ENCODE measurements at regions not wholly inside any gene's neighbourhood (a gene's known extent, or its start where the extent isn't known, plus 50 kb on each side); places are given as distances from the start of the nearest gene placed in this dataset.

DNA sequence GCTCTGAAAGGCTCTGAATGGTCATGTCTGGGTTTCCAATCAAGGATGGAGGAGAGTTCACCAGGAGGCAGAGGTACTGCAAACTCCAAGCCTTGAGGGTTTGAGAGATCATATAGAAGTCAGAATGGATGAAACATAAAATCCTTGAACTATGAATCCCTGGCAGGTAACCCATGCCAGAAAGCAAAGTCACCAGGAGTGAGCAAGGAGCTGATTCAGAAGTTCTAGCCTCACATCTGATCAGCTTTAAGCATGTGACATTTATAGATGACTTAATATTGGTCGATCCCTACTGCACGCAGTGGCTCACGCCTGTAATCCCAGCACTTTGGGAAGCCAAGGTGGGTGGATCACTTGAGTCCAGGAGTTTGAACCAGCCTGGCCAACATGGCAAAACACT lies 126.1 kb upstream of the MED13L start:
- ChIA-PET CTCF (no interaction called here), POLR2A (no interaction called here)
- H3K27ac ChIP-seq (ENCODE audit: extremely low read depth, low read depth, low read length), result no peak overlapping the region

More for the DNA sequence above, 126.1 kb upstream of the MED13L start:
- TF ChIP-seq ZNF677 (tag by site-specific recombination; IDR thresholded peaks at IDR 0.05) (no peak), ZNF202 (tag by site-specific recombination; IDR thresholded peaks at IDR 0.05; ENCODE audit: borderline replicate concordance) (no peak), ZBTB1 (tag by site-specific recombination; IDR thresholded peaks at IDR 0.05) (no peak), KLF7 (tag by site-specific recombination; IDR thresholded peaks at IDR 0.05; ENCODE audit: borderline replicate concordance) (no peak), ZNF473 (tag by site-specific recombination; IDR thresholded peaks at IDR 0.05) (no peak), GLI4 (tag by site-specific recombination; IDR thresholded peaks at IDR 0.05) (no peak), ZNF623 (tag by site-specific recombination; IDR thresholded peaks at IDR 0.05) (no peak), ZNF324 (tag by site-specific recombination; IDR thresholded peaks at IDR 0.05) (no peak), ZNF561 (tag by site-specific recombination; IDR thresholded peaks at IDR 0.05; ENCODE audit: borderline replicate concordance) (no peak), ZNF23 (tag by site-specific recombination; IDR thresholded peaks at IDR 0.05; ENCODE audit: borderline replicate concordance) (no peak), ZNF274 (IDR thresholded peaks at IDR 0.05; ENCODE audit: low read length) (no peak), ZNF274 (tag by site-specific recombination; IDR thresholded peaks at IDR 0.05; ENCODE audit: borderline replicate concordance) (no peak), HOXD13 (CRISPR knock-in tag; IDR thresholded peaks at IDR 0.05; ENCODE audit: borderline replicate concordance) (no peak)
- TF ChIP-seq, protein P1, sequence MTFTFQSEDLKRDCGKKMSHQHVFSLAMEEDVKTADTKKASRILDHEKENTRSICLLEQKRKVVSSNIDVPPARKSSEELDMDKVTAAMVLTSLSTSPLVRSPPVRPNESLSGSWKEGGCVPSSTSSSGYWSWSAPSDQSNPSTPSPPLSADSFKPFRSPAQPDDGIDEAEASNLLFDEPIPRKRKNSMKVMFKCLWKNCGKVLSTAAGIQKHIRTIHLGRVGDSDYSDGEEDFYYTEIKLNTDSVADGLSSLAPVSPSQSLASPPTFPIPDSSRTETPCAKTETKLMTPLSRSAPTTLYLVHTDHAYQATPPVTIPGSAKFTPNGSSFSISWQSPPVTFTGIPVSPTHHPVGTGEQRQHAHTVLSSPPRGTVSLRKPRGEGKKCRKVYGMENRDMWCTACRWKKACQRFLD (tag by site-specific recombination; IDR thresholded peaks at IDR 0.05), result no peak
- TF ChIP-seq, protein P2, sequence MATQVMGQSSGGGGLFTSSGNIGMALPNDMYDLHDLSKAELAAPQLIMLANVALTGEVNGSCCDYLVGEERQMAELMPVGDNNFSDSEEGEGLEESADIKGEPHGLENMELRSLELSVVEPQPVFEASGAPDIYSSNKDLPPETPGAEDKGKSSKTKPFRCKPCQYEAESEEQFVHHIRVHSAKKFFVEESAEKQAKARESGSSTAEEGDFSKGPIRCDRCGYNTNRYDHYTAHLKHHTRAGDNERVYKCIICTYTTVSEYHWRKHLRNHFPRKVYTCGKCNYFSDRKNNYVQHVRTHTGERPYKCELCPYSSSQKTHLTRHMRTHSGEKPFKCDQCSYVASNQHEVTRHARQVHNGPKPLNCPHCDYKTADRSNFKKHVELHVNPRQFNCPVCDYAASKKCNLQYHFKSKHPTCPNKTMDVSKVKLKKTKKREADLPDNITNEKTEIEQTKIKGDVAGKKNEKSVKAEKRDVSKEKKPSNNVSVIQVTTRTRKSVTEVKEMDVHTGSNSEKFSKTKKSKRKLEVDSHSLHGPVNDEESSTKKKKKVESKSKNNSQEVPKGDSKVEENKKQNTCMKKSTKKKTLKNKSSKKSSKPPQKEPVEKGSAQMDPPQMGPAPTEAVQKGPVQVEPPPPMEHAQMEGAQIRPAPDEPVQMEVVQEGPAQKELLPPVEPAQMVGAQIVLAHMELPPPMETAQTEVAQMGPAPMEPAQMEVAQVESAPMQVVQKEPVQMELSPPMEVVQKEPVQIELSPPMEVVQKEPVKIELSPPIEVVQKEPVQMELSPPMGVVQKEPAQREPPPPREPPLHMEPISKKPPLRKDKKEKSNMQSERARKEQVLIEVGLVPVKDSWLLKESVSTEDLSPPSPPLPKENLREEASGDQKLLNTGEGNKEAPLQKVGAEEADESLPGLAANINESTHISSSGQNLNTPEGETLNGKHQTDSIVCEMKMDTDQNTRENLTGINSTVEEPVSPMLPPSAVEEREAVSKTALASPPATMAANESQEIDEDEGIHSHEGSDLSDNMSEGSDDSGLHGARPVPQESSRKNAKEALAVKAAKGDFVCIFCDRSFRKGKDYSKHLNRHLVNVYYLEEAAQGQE (tag by site-specific recombination; IDR thresholded peaks at IDR 0.05), result no peak
- TF ChIP-seq, protein P3, sequence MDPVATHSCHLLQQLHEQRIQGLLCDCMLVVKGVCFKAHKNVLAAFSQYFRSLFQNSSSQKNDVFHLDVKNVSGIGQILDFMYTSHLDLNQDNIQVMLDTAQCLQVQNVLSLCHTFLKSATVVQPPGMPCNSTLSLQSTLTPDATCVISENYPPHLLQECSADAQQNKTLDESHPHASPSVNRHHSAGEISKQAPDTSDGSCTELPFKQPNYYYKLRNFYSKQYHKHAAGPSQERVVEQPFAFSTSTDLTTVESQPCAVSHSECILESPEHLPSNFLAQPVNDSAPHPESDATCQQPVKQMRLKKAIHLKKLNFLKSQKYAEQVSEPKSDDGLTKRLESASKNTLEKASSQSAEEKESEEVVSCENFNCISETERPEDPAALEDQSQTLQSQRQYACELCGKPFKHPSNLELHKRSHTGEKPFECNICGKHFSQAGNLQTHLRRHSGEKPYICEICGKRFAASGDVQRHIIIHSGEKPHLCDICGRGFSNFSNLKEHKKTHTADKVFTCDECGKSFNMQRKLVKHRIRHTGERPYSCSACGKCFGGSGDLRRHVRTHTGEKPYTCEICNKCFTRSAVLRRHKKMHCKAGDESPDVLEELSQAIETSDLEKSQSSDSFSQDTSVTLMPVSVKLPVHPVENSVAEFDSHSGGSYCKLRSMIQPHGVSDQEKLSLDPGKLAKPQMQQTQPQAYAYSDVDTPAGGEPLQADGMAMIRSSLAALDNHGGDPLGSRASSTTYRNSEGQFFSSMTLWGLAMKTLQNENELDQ (tag by site-specific recombination; IDR thresholded peaks at IDR 0.05; ENCODE audit: low read depth), result no peak
- TF ChIP-seq, protein P4, sequence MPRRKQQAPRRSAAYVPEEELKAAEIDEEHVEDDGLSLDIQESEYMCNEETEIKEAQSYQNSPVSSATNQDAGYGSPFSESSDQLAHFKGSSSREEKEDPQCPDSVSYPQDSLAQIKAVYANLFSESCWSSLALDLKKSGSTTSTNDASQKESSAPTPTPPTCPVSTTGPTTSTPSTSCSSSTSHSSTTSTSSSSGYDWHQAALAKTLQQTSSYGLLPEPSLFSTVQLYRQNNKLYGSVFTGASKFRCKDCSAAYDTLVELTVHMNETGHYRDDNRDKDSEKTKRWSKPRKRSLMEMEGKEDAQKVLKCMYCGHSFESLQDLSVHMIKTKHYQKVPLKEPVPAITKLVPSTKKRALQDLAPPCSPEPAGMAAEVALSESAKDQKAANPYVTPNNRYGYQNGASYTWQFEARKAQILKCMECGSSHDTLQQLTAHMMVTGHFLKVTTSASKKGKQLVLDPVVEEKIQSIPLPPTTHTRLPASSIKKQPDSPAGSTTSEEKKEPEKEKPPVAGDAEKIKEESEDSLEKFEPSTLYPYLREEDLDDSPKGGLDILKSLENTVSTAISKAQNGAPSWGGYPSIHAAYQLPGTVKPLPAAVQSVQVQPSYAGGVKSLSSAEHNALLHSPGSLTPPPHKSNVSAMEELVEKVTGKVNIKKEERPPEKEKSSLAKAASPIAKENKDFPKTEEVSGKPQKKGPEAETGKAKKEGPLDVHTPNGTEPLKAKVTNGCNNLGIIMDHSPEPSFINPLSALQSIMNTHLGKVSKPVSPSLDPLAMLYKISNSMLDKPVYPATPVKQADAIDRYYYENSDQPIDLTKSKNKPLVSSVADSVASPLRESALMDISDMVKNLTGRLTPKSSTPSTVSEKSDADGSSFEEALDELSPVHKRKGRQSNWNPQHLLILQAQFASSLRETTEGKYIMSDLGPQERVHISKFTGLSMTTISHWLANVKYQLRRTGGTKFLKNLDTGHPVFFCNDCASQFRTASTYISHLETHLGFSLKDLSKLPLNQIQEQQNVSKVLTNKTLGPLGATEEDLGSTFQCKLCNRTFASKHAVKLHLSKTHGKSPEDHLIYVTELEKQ (tag by site-specific recombination; IDR thresholded peaks at IDR 0.05; ENCODE audit: borderline replicate concordance), result no peak
- TF ChIP-seq, protein P5, sequence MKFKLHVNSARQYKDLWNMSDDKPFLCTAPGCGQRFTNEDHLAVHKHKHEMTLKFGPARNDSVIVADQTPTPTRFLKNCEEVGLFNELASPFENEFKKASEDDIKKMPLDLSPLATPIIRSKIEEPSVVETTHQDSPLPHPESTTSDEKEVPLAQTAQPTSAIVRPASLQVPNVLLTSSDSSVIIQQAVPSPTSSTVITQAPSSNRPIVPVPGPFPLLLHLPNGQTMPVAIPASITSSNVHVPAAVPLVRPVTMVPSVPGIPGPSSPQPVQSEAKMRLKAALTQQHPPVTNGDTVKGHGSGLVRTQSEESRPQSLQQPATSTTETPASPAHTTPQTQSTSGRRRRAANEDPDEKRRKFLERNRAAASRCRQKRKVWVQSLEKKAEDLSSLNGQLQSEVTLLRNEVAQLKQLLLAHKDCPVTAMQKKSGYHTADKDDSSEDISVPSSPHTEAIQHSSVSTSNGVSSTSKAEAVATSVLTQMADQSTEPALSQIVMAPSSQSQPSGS (tag by site-specific recombination; IDR thresholded peaks at IDR 0.05; ENCODE audit: low read depth), result no peak
- no peaks in the 10 kb centered on the region for H3K36me3 ChIP-seq (ENCODE audit: control insufficient read depth in 2 of 2, insufficient read depth in 1 of 2, low read length in 2 of 2)
- H3K9me3 ChIP-seq (ENCODE audit: control insufficient read depth, insufficient read depth, low read depth, low read length), result no peaks in the 10 kb centered on the region
- no peaks in the 10 kb centered on the region for H3K4me1 ChIP-seq (ENCODE audit: control insufficient read depth, insufficient read depth, low read length)
- H3K4me3 ChIP-seq (ENCODE audit: low read depth, low read length), result no peak overlapping the region
